ENCODE measurements at regions not wholly inside any gene's neighbourhood (a gene's known extent, or its start where the extent isn't known, plus 50 kb on each side); places are given as distances from the start of the nearest gene placed in this dataset.

- H3K4me1 ChIP-seq (ENCODE audit: control insufficient read depth, insufficient read depth, low read length): no peaks in the 10 kb centered on the region
- H3K4me3 ChIP-seq (ENCODE audit: low read length): no peak overlapping the region
- ATAC-seq (no peak), DNase-seq (no peak)
- intact Hi-C loops (cut with micrococcal nuclease): no loop called here
- TF ChIP-seq CTCF (IDR thresholded peaks at IDR 0.05): no peak
- Mint-ChIP-seq H3K4me3 (no peak overlapping the region), H3K4me1 (no peaks in the 10 kb centered on the region), H3K36me3 (peaks cover 7% of the 10 kb centered on the region), H3K27ac (no peak overlapping the region), H3K27me3 (ENCODE audit: low read depth in 2 of 2) (peaks cover 5 to 15% of the 10 kb centered on the region in 2 donors), H3K9me3 (peaks cover 2 to 4% of the 10 kb centered on the region in 2 donors)
- H3K36me3 ChIP-seq (ENCODE audit: control insufficient read depth, insufficient read depth, low read length): no peaks in the 10 kb centered on the region
- no peaks in the 10 kb centered on the region for H3K9me3 ChIP-seq (ENCODE audit: control insufficient read depth, insufficient read depth, low read length)
- no peaks in the 10 kb centered on the region for H3K27me3 ChIP-seq (ENCODE audit: control insufficient read depth, insufficient read depth, low read length)
- no peak overlapping the region for H3K27ac ChIP-seq (ENCODE audit: low read length)
- 75% methylated on average over 4 of the region's 4 CpGs for WGBS (ENCODE audit: insufficient coverage)
These were observed 125.0 kb upstream of the PITX1 start for GRCh38 chr5:135158982-135159381.

DNA sequence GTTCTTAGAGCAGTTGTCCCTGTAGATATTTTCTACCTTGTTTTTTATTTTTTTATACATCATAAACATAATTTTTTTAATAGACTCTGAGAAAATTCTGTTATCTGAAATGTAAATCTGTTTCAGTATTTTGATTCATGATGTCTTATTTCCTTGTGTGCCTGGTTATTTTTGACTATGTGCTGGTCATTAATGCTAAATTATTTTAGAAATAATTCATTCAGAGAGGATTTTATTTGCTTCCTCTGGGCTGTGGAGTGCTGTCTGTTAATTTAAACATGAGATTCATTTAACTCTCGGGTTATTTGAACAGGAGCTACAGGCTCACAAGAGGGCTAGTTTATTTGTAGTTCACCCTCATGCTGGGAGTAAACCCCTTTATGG lies 124.3 kb upstream of the PITX1 start:
- Histone ChIP-seq H3K27ac (ENCODE audit: low read length) (no peak overlapping the region), H3K27me3 (ENCODE audit: control insufficient read depth, insufficient read depth, low read length) (no peaks in the 10 kb centered on the region), H3K9me3 (ENCODE audit: control insufficient read depth, insufficient read depth, low read length) (no peaks in the 10 kb centered on the region), H3K36me3 (ENCODE audit: control insufficient read depth, insufficient read depth, low read length) (no peaks in the 10 kb centered on the region), H3K4me1 (ENCODE audit: control insufficient read depth, insufficient read depth, low read length) (no peaks in the 10 kb centered on the region), H3K4me3 (ENCODE audit: low read length) (no peak overlapping the region)
- Mint-ChIP-seq H3K27me3 (ENCODE audit: low read depth in 2 of 2) (peaks cover 7 to 11% of the 10 kb centered on the region in 2 donors), H3K9me3 (peaks cover 2 to 4% of the 10 kb centered on the region in 2 donors), H3K4me3 (no peak overlapping the region), H3K36me3 (peaks cover 7% of the 10 kb centered on the region), H3K4me1 (no peaks in the 10 kb centered on the region), H3K27ac (no peak overlapping the region)
- 95% methylated on average over 1 of the region's 1 CpG for WGBS (ENCODE audit: insufficient coverage)
- ATAC-seq: no peak
- TF ChIP-seq CTCF (IDR thresholded peaks at IDR 0.05): no peak
- intact Hi-C loops (cut with micrococcal nuclease): no loop called here
- DNase-seq: no peak

GRCh38 chr5:135157421-135158313 lies 123.6 kb upstream of the PITX1 start:
- Mint-ChIP-seq H3K4me1 (no peaks in the 10 kb centered on the region), H3K9me3 (peaks cover 2 to 4% of the 10 kb centered on the region in 2 donors), H3K4me3 (no peak overlapping the region), H3K27ac (no peak overlapping the region), H3K27me3 (ENCODE audit: low read depth in 2 of 2) (peaks cover 10 to 11% of the 10 kb centered on the region in 2 donors), H3K36me3 (peaks cover 7% of the 10 kb centered on the region)
- Histone ChIP-seq H3K4me3 (ENCODE audit: low read length) (no peak overlapping the region), H3K27me3 (ENCODE audit: control insufficient read depth, insufficient read depth, low read length) (no peaks in the 10 kb centered on the region), H3K4me1 (ENCODE audit: control insufficient read depth, insufficient read depth, low read length) (no peaks in the 10 kb centered on the region), H3K27ac (ENCODE audit: low read length) (no peak overlapping the region), H3K9me3 (ENCODE audit: control insufficient read depth, insufficient read depth, low read length) (no peaks in the 10 kb centered on the region), H3K36me3 (ENCODE audit: control insufficient read depth, insufficient read depth, low read length) (no peaks in the 10 kb centered on the region)
- DNase-seq: no peak
- no peak for ATAC-seq
- intact Hi-C loops (cut with micrococcal nuclease): no loop called here
- WGBS (ENCODE audit: insufficient coverage): 94% methylated on average over 6 of the region's 6 CpGs
- no peak for TF ChIP-seq CTCF (IDR thresholded peaks at IDR 0.05)
